ENCODE measurements at regions not wholly inside any gene's neighbourhood (a gene's known extent, or its start where the extent isn't known, plus 50 kb on each side); places are given as distances from the start of the nearest gene placed in this dataset.

DNA sequence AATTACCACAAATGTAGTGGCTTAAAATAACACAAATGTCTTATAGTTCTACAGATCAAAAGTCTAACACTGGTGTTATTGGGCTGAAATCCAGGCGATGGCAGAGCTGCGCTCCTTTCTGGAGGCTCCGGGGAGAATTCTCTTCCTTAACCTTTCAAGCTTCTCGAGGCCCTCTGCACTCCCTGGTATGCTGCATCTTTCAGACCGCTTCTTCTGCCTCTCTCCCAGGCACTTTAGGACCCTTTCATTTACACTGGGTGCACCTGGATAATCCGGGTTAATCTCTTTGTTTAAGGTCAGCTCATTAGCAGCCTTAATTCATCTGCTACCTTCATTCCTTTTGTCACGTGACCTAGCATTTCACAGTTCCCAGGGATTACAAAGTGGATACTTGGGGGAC is 211.3 kb upstream of the RFC3 start:
- no peak overlapping the region for H3K27ac ChIP-seq (ENCODE audit: control insufficient read depth, insufficient read depth)
- 70% methylated on average over 7 of the region's 7 CpGs for WGBS (ENCODE audit: insufficient coverage, insufficient replicate concordance, low lambda C conversion rate, missing lambda C conversion rate)
- no peaks in the 10 kb centered on the region for H3K27me3 ChIP-seq (replicated peaks in 1 of 2; ENCODE audit: control insufficient read depth in 2 of 2, insufficient read depth in 2 of 2, low read length in 1 of 2)
- DNase-seq (ENCODE audit: low read depth, low spot score) (no peak), FAIRE-seq (no peak), ATAC-seq (no peak)
- ChIA-PET POLR2A (interaction anchor here (0.6 to 0.7 kb wide), 2 partner anchors 16 to 19 kb away, joined by 3 read pairs; no protein-coding TSS in a partner anchor), SMC1A (ENCODE audit: uncharacterized antibody, unreplicated experiment) (interaction anchor here (0.6 to 0.7 kb wide), 2 partner anchors 269 to 1597 kb away, joined by 3 read pairs; no protein-coding TSS in a partner anchor), RAD21 (ENCODE audit: unreplicated experiment) (no interaction called here), CTCF (interaction anchor here (1.1 to 1.2 kb wide), 2 partner anchors 14 to 38 kb away, joined by 3 to 4 read pairs; no protein-coding TSS in a partner anchor)
- H2AFZ ChIP-seq (ENCODE audit: control insufficient read depth, low read depth, low read length), result no peak overlapping the region
- BruUV-seq (replicated peaks), result no TSS peak
- no peak overlapping the region for H3K4me3 ChIP-seq
- H3K9ac ChIP-seq (ENCODE audit: control insufficient read depth, insufficient read depth, low read length), result no peak overlapping the region
- H3K36me3 ChIP-seq (ENCODE audit: control insufficient read depth in 2 of 2, insufficient read depth in 2 of 2, low read length in 1 of 2), result no peaks in the 10 kb centered on the region
- H3K4me2 ChIP-seq (ENCODE audit: control insufficient read depth, insufficient read depth), result no peak overlapping the region
- TF ChIP-seq, protein P1, sequence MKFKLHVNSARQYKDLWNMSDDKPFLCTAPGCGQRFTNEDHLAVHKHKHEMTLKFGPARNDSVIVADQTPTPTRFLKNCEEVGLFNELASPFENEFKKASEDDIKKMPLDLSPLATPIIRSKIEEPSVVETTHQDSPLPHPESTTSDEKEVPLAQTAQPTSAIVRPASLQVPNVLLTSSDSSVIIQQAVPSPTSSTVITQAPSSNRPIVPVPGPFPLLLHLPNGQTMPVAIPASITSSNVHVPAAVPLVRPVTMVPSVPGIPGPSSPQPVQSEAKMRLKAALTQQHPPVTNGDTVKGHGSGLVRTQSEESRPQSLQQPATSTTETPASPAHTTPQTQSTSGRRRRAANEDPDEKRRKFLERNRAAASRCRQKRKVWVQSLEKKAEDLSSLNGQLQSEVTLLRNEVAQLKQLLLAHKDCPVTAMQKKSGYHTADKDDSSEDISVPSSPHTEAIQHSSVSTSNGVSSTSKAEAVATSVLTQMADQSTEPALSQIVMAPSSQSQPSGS (IDR thresholded peaks at IDR 0.05; ENCODE audit: low read length), result no peak
- no peak for TF ChIP-seq ZNF274 (IDR thresholded peaks at IDR 0.05; ENCODE audit: insufficient read depth, insufficient read length)
- TF ChIP-seq TCF12 (IDR thresholded peaks at IDR 0.05; ENCODE audit: low read depth, low read length), result no peak
- TF ChIP-seq KDM1A (IDR thresholded peaks at IDR 0.05; ENCODE audit: borderline replicate concordance), result no peak
- no peak for TF ChIP-seq KLF5 (IDR thresholded peaks at IDR 0.05; ENCODE audit: partially characterized antibody)
- TF ChIP-seq, protein P2, sequence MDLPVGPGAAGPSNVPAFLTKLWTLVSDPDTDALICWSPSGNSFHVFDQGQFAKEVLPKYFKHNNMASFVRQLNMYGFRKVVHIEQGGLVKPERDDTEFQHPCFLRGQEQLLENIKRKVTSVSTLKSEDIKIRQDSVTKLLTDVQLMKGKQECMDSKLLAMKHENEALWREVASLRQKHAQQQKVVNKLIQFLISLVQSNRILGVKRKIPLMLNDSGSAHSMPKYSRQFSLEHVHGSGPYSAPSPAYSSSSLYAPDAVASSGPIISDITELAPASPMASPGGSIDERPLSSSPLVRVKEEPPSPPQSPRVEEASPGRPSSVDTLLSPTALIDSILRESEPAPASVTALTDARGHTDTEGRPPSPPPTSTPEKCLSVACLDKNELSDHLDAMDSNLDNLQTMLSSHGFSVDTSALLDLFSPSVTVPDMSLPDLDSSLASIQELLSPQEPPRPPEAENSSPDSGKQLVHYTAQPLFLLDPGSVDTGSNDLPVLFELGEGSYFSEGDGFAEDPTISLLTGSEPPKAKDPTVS (IDR thresholded peaks at IDR 0.05; ENCODE audit: low read depth, low read length), result no peak
- TF ChIP-seq ZNF24 (IDR thresholded peaks at IDR 0.05), result no peak
- TF ChIP-seq NBN (IDR thresholded peaks at IDR 0.05), result no peak
- no peak for TF ChIP-seq CBX5 (IDR thresholded peaks at IDR 0.05; ENCODE audit: low read depth)
- TF ChIP-seq POLR2A (IDR thresholded peaks at IDR 0.05; ENCODE audit: low read depth, low read length), result no peak
- TF ChIP-seq CHD2 (IDR thresholded peaks at IDR 0.05; ENCODE audit: borderline replicate concordance, low read depth, low read length), result no peak
- TF ChIP-seq, protein P3, sequence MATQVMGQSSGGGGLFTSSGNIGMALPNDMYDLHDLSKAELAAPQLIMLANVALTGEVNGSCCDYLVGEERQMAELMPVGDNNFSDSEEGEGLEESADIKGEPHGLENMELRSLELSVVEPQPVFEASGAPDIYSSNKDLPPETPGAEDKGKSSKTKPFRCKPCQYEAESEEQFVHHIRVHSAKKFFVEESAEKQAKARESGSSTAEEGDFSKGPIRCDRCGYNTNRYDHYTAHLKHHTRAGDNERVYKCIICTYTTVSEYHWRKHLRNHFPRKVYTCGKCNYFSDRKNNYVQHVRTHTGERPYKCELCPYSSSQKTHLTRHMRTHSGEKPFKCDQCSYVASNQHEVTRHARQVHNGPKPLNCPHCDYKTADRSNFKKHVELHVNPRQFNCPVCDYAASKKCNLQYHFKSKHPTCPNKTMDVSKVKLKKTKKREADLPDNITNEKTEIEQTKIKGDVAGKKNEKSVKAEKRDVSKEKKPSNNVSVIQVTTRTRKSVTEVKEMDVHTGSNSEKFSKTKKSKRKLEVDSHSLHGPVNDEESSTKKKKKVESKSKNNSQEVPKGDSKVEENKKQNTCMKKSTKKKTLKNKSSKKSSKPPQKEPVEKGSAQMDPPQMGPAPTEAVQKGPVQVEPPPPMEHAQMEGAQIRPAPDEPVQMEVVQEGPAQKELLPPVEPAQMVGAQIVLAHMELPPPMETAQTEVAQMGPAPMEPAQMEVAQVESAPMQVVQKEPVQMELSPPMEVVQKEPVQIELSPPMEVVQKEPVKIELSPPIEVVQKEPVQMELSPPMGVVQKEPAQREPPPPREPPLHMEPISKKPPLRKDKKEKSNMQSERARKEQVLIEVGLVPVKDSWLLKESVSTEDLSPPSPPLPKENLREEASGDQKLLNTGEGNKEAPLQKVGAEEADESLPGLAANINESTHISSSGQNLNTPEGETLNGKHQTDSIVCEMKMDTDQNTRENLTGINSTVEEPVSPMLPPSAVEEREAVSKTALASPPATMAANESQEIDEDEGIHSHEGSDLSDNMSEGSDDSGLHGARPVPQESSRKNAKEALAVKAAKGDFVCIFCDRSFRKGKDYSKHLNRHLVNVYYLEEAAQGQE (IDR thresholded peaks at IDR 0.05; ENCODE audit: low read depth, low read length), result no peak
- TF ChIP-seq, protein P4, sequence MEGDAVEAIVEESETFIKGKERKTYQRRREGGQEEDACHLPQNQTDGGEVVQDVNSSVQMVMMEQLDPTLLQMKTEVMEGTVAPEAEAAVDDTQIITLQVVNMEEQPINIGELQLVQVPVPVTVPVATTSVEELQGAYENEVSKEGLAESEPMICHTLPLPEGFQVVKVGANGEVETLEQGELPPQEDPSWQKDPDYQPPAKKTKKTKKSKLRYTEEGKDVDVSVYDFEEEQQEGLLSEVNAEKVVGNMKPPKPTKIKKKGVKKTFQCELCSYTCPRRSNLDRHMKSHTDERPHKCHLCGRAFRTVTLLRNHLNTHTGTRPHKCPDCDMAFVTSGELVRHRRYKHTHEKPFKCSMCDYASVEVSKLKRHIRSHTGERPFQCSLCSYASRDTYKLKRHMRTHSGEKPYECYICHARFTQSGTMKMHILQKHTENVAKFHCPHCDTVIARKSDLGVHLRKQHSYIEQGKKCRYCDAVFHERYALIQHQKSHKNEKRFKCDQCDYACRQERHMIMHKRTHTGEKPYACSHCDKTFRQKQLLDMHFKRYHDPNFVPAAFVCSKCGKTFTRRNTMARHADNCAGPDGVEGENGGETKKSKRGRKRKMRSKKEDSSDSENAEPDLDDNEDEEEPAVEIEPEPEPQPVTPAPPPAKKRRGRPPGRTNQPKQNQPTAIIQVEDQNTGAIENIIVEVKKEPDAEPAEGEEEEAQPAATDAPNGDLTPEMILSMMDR (IDR thresholded peaks at IDR 0.05 in 2 of 3, conservative IDR thresholded peaks at IDR 0.05 in 1 of 3; ENCODE audit: control insufficient read depth in 2 of 3, extremely low read depth in 1 of 3, insufficient read depth in 1 of 3, low read depth in 3 of 3, low read length in 3 of 3), result no peak
- no peaks in the 10 kb centered on the region for H4K20me1 ChIP-seq (ENCODE audit: control insufficient read depth, insufficient read depth)
- H3K9me3 ChIP-seq (replicated peaks; ENCODE audit: control insufficient read depth, insufficient read depth, low read length), result no peaks in the 10 kb centered on the region; the same call in 2 of the 3 replicates
- in situ Hi-C loops (cut with MboI), result no loop called here
- H3K79me2 ChIP-seq (ENCODE audit: control insufficient read depth, insufficient read depth, low read length), result no peaks in the 10 kb centered on the region
- no peaks in the 10 kb centered on the region for H3K4me1 ChIP-seq (ENCODE audit: control insufficient read depth, insufficient read depth, low read length)
- intact Hi-C loops (cut with micrococcal nuclease; ENCODE audit: unreplicated experiment), result no loop called here

Data from GM12878 (cell line).